Neural progenitor cell (in vitro differentiated cells): ENCODE measurements at regions not wholly inside any gene's neighbourhood (a gene's known extent, or its start where the extent isn't known, plus 50 kb on each side); places are given as distances from the start of the nearest gene placed in this dataset.

Experiments used
- CTCF ChIP-seq: fragments of 200-600 bp; sonication (generic); IDR thresholded peaks from 2 replicates; pipeline ENCODE4 v1.5.1; 2017; ENCODE audit warnings: antibody characterized with exemption, mild to moderate bottlenecking
- EZH2 ChIP-seq: fragments of 200-600 bp; sonication (generic); IDR thresholded peaks from 2 replicates; pipeline ENCODE4 v1.6.1; 2017; ENCODE audit warnings: antibody characterized with exemption, mild to moderate bottlenecking, moderate library complexity

- no peak for TF ChIP-seq CTCF
- no peak for TF ChIP-seq EZH2
Measured at GRCh38 chr3:64805978-64806377, 118.2 kb upstream of the ADAMTS9 start.
